GM12873 (cell line): ENCODE measurements at regions not wholly inside any gene's neighbourhood (a gene's known extent, or its start where the extent isn't known, plus 50 kb on each side); places are given as distances from the start of the nearest gene placed in this dataset.

Experiments
- CTCF ChIP-seq: IDR thresholded peaks from 2 replicates; pipeline ENCODE4 v1.5.1; 2012; ENCODE audit warnings: low read depth, mild to moderate bottlenecking, moderate library complexity, low read length, control low read depth; ENCODE audit not compliant: insufficient read depth; ENCODE audit errors: missing control alignments

- TF ChIP-seq CTCF = no peak
These were observed 146.4 kb upstream of the VSTM2B start for GRCh38 chr19:29379257-29380021.

- no peak for TF ChIP-seq CTCF
These were observed 145.2 kb upstream of the VSTM2B start for GRCh38 chr19:29380581-29380980.

- no peak for TF ChIP-seq CTCF
These were observed 144.2 kb upstream of the VSTM2B start for GRCh38 chr19:29381353-29382203.

- TF ChIP-seq CTCF = no peak
These were observed 142.1 kb upstream of the VSTM2B start for GRCh38 chr19:29383696-29384095.

GRCh38 chr19:29384656-29385055 lies 141.1 kb upstream of the VSTM2B start:
- TF ChIP-seq CTCF = no peak

- no peak for TF ChIP-seq CTCF
These were observed 140.5 kb upstream of the VSTM2B start for GRCh38 chr19:29385191-29385795.

- TF ChIP-seq CTCF = no peak
These were observed 138.8 kb upstream of the VSTM2B start for GRCh38 chr19:29386970-29387369.
